ENCODE measurements at regions not wholly inside any gene's neighbourhood (a gene's known extent, or its start where the extent isn't known, plus 50 kb on each side); places are given as distances from the start of the nearest gene placed in this dataset.

- H3K9me3 Mint-ChIP-seq = peaks cover 6% of the 10 kb centered on the region
- Histone ChIP-seq H3K4me3 (no peak overlapping the region), H4K20me1 (ENCODE audit: low read depth) (no peaks in the 10 kb centered on the region), H3K27ac (no peak overlapping the region), H3K79me2 (ENCODE audit: low read depth) (no peaks in the 10 kb centered on the region), H3K9me3 (ENCODE audit: low read depth) (no peaks in the 10 kb centered on the region), H3K4me2 (no peak overlapping the region), H3K27me3 (no peaks in the 10 kb centered on the region), H2AFZ (replicated peaks) (no peak overlapping the region), H3K36me3 (no peaks in the 10 kb centered on the region), H3K9ac (no peak overlapping the region), H3K4me1 (no peaks in the 10 kb centered on the region), H3F3A (ENCODE audit: low read depth) (no peaks in the 10 kb centered on the region)
- H3K27ac Mint-ChIP-seq = no peak overlapping the region
- H3K4me1 Mint-ChIP-seq = no peaks in the 10 kb centered on the region
- DNase-seq (ENCODE audit: low spot score) = no peak
- H3K4me3 Mint-ChIP-seq = no peak overlapping the region
- H3K36me3 Mint-ChIP-seq = no peaks in the 10 kb centered on the region
- H3K27me3 Mint-ChIP-seq (ENCODE audit: insufficient read depth, low read depth) = no peaks in the 10 kb centered on the region
- no peak for TF ChIP-seq CTCF (IDR thresholded peaks at IDR 0.05)
- no peak for TF ChIP-seq EZH2 (IDR thresholded peaks at IDR 0.05)
- no peak for TF ChIP-seq EZH2phosphoT487 (IDR thresholded peaks at IDR 0.05)
Observed at GRCh38 chr9:31251386-31251785, 1133.1 kb upstream of the ACO1 start.

- Mint-ChIP-seq H3K4me3 (no peak overlapping the region), H3K27me3 (ENCODE audit: insufficient read depth, low read depth) (no peaks in the 10 kb centered on the region), H3K9me3 (peaks cover 6% of the 10 kb centered on the region), H3K27ac (no peak overlapping the region), H3K36me3 (no peaks in the 10 kb centered on the region), H3K4me1 (no peaks in the 10 kb centered on the region)
- TF ChIP-seq CTCF (IDR thresholded peaks at IDR 0.05) = no peak
- TF ChIP-seq EZH2 (IDR thresholded peaks at IDR 0.05) = no peak
- no peak for TF ChIP-seq EZH2phosphoT487 (IDR thresholded peaks at IDR 0.05)
- H3K79me2 ChIP-seq (ENCODE audit: low read depth) = no peaks in the 10 kb centered on the region
- no peak overlapping the region for H3K27ac ChIP-seq
- H3K4me2 ChIP-seq = no peak overlapping the region
- DNase-seq (ENCODE audit: low spot score) = no peak
- no peaks in the 10 kb centered on the region for H3F3A ChIP-seq (ENCODE audit: low read depth)
- H3K36me3 ChIP-seq = no peaks in the 10 kb centered on the region
- no peaks in the 10 kb centered on the region for H3K4me1 ChIP-seq
- no peaks in the 10 kb centered on the region for H4K20me1 ChIP-seq (ENCODE audit: low read depth)
- H3K4me3 ChIP-seq = no peak overlapping the region
- no peaks in the 10 kb centered on the region for H3K9me3 ChIP-seq (ENCODE audit: low read depth)
- no peak overlapping the region for H3K9ac ChIP-seq
- H3K27me3 ChIP-seq = no peaks in the 10 kb centered on the region
- no peak overlapping the region for H2AFZ ChIP-seq (replicated peaks)
Observed at GRCh38 chr9:31253800-31254762, 1130.4 kb upstream of the ACO1 start.

- peaks cover 5% of the 10 kb centered on the region for H3K4me1 ChIP-seq
- no peaks in the 10 kb centered on the region for H3K9me3 ChIP-seq (ENCODE audit: low read depth)
- H3K4me3 Mint-ChIP-seq = no peak overlapping the region
- no peak for DNase-seq (ENCODE audit: low spot score)
- H3K4me3 ChIP-seq = no peak overlapping the region
- no peak overlapping the region for H3K9ac ChIP-seq
- H3K4me2 ChIP-seq = no peak overlapping the region
- no peaks in the 10 kb centered on the region for H3K27me3 ChIP-seq
- H3K4me1 Mint-ChIP-seq = peaks cover 5% of the 10 kb centered on the region
- no peaks in the 10 kb centered on the region for H4K20me1 ChIP-seq (ENCODE audit: low read depth)
- H3K9me3 Mint-ChIP-seq = peaks cover 6% of the 10 kb centered on the region
- no peaks in the 10 kb centered on the region for H3K27me3 Mint-ChIP-seq (ENCODE audit: insufficient read depth, low read depth)
- H3K27ac Mint-ChIP-seq = no peak overlapping the region
- H3K36me3 ChIP-seq = no peaks in the 10 kb centered on the region
- no peaks in the 10 kb centered on the region for H3K36me3 Mint-ChIP-seq
- H3K27ac ChIP-seq = no peak overlapping the region
- TF ChIP-seq EZH2 (IDR thresholded peaks at IDR 0.05) (no peak), CTCF (IDR thresholded peaks at IDR 0.05) (no peak), EZH2phosphoT487 (IDR thresholded peaks at IDR 0.05) (no peak)
- H3K79me2 ChIP-seq (ENCODE audit: low read depth) = no peaks in the 10 kb centered on the region
- H2AFZ ChIP-seq (replicated peaks) = no peak overlapping the region
- no peaks in the 10 kb centered on the region for H3F3A ChIP-seq (ENCODE audit: low read depth)
Observed at GRCh38 chr9:31255211-31255610, 1129.2 kb upstream of the ACO1 start.

Measured in neural progenitor cell (in vitro differentiated cells).